C4-2B (cell line): ENCODE measurements at regions not wholly inside any gene's neighbourhood (a gene's known extent, or its start where the extent isn't known, plus 50 kb on each side); places are given as distances from the start of the nearest gene placed in this dataset.

Experiments
- H3K27ac ChIP-seq: fragments of 450-650 bp; 2 replicates; pipeline ENCODE4 v1.5.1; 2017
- CTCF ChIP-seq: fragments of 450-650 bp; conservative IDR thresholded peaks from 2 replicates; pipeline ENCODE4 v1.5.1; 2017; ENCODE audit warnings: mild to moderate bottlenecking
- ZFX ChIP-seq: fragments of 450-650 bp; IDR thresholded peaks from 2 replicates; pipeline ENCODE4 v1.6.1; 2017

- no peak overlapping the region for H3K27ac ChIP-seq
- no peak for TF ChIP-seq CTCF
Measured at GRCh38 chr5:143551820-143552251, 148.3 kb upstream of the NR3C1 start.

GRCh38 chr5:143550986-143551630 is 147.6 kb upstream of the NR3C1 start:
- no peak overlapping the region for H3K27ac ChIP-seq
- TF ChIP-seq CTCF, result no peak

DNA sequence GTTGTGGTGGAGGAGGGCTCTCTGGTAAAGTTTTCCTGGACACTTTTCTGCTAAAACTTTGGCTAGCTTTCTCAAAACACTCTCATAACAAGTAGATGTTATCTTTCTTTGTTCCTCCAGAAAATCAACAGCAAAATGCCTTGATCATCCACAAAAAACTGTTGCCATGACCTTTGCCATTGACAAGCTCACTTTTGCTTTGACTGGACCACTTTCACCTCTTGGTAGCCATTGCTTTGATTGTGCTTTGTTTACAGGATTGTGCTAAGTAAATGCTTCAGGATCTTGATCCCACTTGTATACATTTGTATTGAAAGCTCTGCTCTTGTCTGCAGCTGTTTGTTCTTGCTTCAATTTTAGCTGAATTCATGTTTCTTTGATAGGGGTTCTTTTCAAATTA is 143.9 kb upstream of the NR3C1 start:
- no peak for TF ChIP-seq ZFX
- TF ChIP-seq CTCF, result no peak
- H3K27ac ChIP-seq, result no peak overlapping the region

GRCh38 chr5:143546394-143546793 is 142.9 kb upstream of the NR3C1 start:
- TF ChIP-seq ZFX, result no peak
- TF ChIP-seq CTCF, result no peak
- no peak overlapping the region for H3K27ac ChIP-seq

- TF ChIP-seq ZFX, result no peak
- no peak for TF ChIP-seq CTCF
- H3K27ac ChIP-seq, result no peak overlapping the region
Measured at GRCh38 chr5:143544606-143545005, 141.1 kb upstream of the NR3C1 start.

GRCh38 chr5:143543358-143544255 is 140.1 kb upstream of the NR3C1 start:
- H3K27ac ChIP-seq, result no peak overlapping the region
- TF ChIP-seq ZFX (no peak), CTCF (no peak)

- TF ChIP-seq CTCF (no peak), ZFX (no peak)
- H3K27ac ChIP-seq, result no peak overlapping the region
Measured at GRCh38 chr5:143542798-143543144, 139.3 kb upstream of the NR3C1 start.
